Heart left ventricle (tissue), 16 donors: ENCODE measurements at regions not wholly inside any gene's neighbourhood (a gene's known extent, or its start where the extent isn't known, plus 50 kb on each side); places are given as distances from the start of the nearest gene placed in this dataset.

Experiments
- ATAC-seq, 4 donors: fragments of 200-7000 bp; cut with Tn5 transposase; one replicate each; pipeline ENCODE4 v1.9.1; 2020 to 2022; ENCODE audit warnings: moderate library complexity in 4 of 4, mild to moderate bottlenecking in 3 of 4, moderate number of reproducible peaks in 1 of 4
- DNase-seq, 5 donors: peaks; one replicate each; pipeline ENCODE4 v3.0.0-alpha.2; 2020
- H3K27ac ChIP-seq, 12 donors: fragments of 200-600 bp; sonication (generic) in 4 of 12; one replicate each; pipeline versions ENCODE4 v1.5.0 to v1.8.0; 2016 to 2022; ENCODE audit warnings: mild to moderate bottlenecking in 2 of 12
- H3K27me3 ChIP-seq, 9 donors: fragments of 200-600 bp; sonication (generic) in 2 of 9; one replicate each; pipeline versions ENCODE4 v1.5.1 to v1.8.0; 2016 to 2022; ENCODE audit warnings: mild to moderate bottlenecking in 3 of 9
- H3K36me3 ChIP-seq, 9 donors: fragments of 200-600 bp; sonication (generic) in 2 of 9; one replicate each; pipeline versions ENCODE4 v1.5.0 to v1.8.0; 2018 to 2022; ENCODE audit warnings: mild to moderate bottlenecking in 2 of 9
- H3K4me1 ChIP-seq, 12 donors: fragments of 200-600 bp; sonication (generic) in 4 of 12; one replicate each; pipeline versions ENCODE4 v1.5.0 to v1.8.0; 2016 to 2022; ENCODE audit warnings: mild to moderate bottlenecking in 3 of 12
- H3K4me3 ChIP-seq, 12 donors: fragments of 200-600 bp; sonication (generic) in 4 of 12; one replicate each; pipeline versions ENCODE4 v1.5.0 to v1.8.0; 2017 to 2022; ENCODE audit warnings: mild to moderate bottlenecking in 9 of 12, moderate library complexity in 4 of 12
- H3K9me3 ChIP-seq, 12 donors: fragments of 200-600 bp; sonication (generic) in 4 of 12; one replicate each; pipeline versions ENCODE4 v1.5.0 to v1.8.0; 2016 to 2022; ENCODE audit warnings: mild to moderate bottlenecking in 1 of 12
- CTCF ChIP-seq, 12 donors: fragments of 200-600 bp; sonication (generic) in 4 of 12; IDR thresholded peaks; one replicate each; pipeline versions ENCODE4 v1.5.0 to v1.8.0; 2018 to 2022; ENCODE audit warnings: antibody characterized with exemption in 12 of 12, mild to moderate bottlenecking in 5 of 12
- POLR2A ChIP-seq, 2 donors: fragments of 450-650 bp; IDR thresholded peaks; one replicate each; pipeline ENCODE4 v1.6.1; 2017; ENCODE audit warnings: antibody characterized with exemption in 2 of 2, mild to moderate bottlenecking in 2 of 2, moderate library complexity in 2 of 2
- WGBS, 4 donors: extraction: QIAGEN DNeasy Blood & Tissue Kit in 2 of 4; methylation state at CpG; one replicate each; pipeline versions ENCODE4 v1.1.5 to v1.1.7; 2013 to 2018; 5-methylcytosine and 5-hydroxymethylcytosine counted together
- intact Hi-C, 10 donors: fragments of 100-400 bp; cut with DNase I; formaldehyde crosslinking; loops; one replicate each; pipeline versions ENCODE4 v1.11.1 to v1.14.2; 2022
- donor health status: ischemic (EF 13 %, LVEDD 7.1; RV severe dilation, severe dysfunction).
- donor health status: healthy with polysubstance abuse.
- donor health status: DM: no; HTN: yes; CAD: no.
- donor health status: DM: no; HTN: no; CAD: no.
- donor health status: ischemic (EF 25% LVEDD 6.9; RV normal size, moderate dysfunction).
- donor health status: ischemic (EF 25% LVEDD 5.7; RV mildly dilated, moderate dysfunction).
- donor health status: healthy.
- donor health status: DM: yes; HTN: yes; CAD: no.
- donor health status: ischemic (EF 35%, LVEDD 5.7; RV mildly dilated, moderate dysfunction).
- donor health status: nonischemic (EF 11% LVEDD 7.7; RV severe dilation, severe dysfunction).
- donor health status: DM: yes; HTN: yes; CAD: no.
- donor health status: PGD.
- donor health status: ischemic (EF 29% LVEDD 5.4; RV normal size, mild dysfunction).
- donor health status: nonischemic (EF 23%, LVEDD 6.1; RV moderate dilation, normal function).

GRCh38 chr5:117833691-117834090 lies 1154.7 kb downstream of the DTWD2 start:
- intact Hi-C loops: no loop called here
- no peaks in the 10 kb centered on the region for H3K4me1 ChIP-seq
- 70 to 87% (median 79%) methylated on average over 4 of the region's 4 CpGs for WGBS, 4 donors
- no peak for TF ChIP-seq POLR2A (IDR thresholded peaks at IDR 0.05)
- no peak for TF ChIP-seq CTCF (IDR thresholded peaks at IDR 0.05)
- H3K9me3 ChIP-seq: no peaks in the 10 kb centered on the region
- DNase-seq (no peak), ATAC-seq (no peak)
- H3K36me3 ChIP-seq: no peaks in the 10 kb centered on the region
- no peak overlapping the region for H3K27ac ChIP-seq
- no peaks in the 10 kb centered on the region for H3K27me3 ChIP-seq
- H3K4me3 ChIP-seq: no peak overlapping the region

- TF ChIP-seq CTCF (IDR thresholded peaks at IDR 0.05) (no peak), POLR2A (IDR thresholded peaks at IDR 0.05) (no peak)
Observed at GRCh38 chr5:117829646-117830045, 1158.7 kb downstream of the DTWD2 start.

DNA sequence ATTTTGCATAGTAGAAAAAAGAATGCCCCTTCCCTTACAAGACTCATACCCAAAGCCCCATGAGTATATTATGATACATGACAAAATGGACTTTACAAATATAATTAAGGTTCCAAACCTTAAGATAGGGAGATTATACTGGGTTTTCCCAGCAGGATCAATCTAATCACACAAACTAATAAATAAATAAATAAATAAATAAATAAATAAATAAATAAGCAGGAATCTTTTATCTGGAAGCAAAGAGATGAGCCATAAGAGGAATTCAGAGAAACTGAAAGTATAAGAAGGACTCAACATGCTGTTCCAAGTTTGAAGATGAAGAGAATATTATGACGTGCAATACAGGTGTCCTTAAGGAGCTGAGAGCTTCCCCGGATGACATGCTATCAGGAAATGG lies 1174.5 kb downstream of the DTWD2 start:
- Histone ChIP-seq H3K4me1 (no peaks in the 10 kb centered on the region), H3K9me3 (peaks cover 0 to 17% (median 5%) of the 10 kb centered on the region in 12 donors), H3K27me3 (no peaks in the 10 kb centered on the region), H3K36me3 (no peaks in the 10 kb centered on the region), H3K27ac (no peak overlapping the region), H3K4me3 (no peak overlapping the region)
- intact Hi-C loops: no loop called here
- no peak for ATAC-seq
- no peak for TF ChIP-seq POLR2A (IDR thresholded peaks at IDR 0.05)
- TF ChIP-seq CTCF (IDR thresholded peaks at IDR 0.05): no peak
- 89 to 95% (median 94%) methylated on average over 2 of the region's 2 CpGs for WGBS, 4 donors
- no peak for DNase-seq

More at GRCh38 chr5:117829646-117830045, 1158.7 kb downstream of the DTWD2 start:
- no peak for ATAC-seq
- Histone ChIP-seq H3K27me3 (no peaks in the 10 kb centered on the region), H3K4me1 (no peaks in the 10 kb centered on the region), H3K36me3 (no peaks in the 10 kb centered on the region), H3K27ac (no peak overlapping the region), H3K4me3 (no peak overlapping the region), H3K9me3 (peaks cover 0 to 18% (median 5%) of the 10 kb centered on the region in 12 donors)
- intact Hi-C loops: no loop called here
- DNase-seq: no peak
- WGBS, 4 donors: 73 to 100% (median 87%) methylated on average over 1 to 3 of the region's 3 CpGs

GRCh38 chr5:117812861-117813260 lies 1175.5 kb downstream of the DTWD2 start:
- intact Hi-C loops: no loop called here
- no peaks in the 10 kb centered on the region for H3K36me3 ChIP-seq
- no peak for DNase-seq
- ATAC-seq: no peak
- no peak overlapping the region for H3K27ac ChIP-seq
- no peaks in the 10 kb centered on the region for H3K4me1 ChIP-seq
- no peak for TF ChIP-seq CTCF (IDR thresholded peaks at IDR 0.05)
- no peak for TF ChIP-seq POLR2A (IDR thresholded peaks at IDR 0.05)
- H3K9me3 ChIP-seq: peaks cover 0 to 17% (median 5%) of the 10 kb centered on the region in 12 donors
- WGBS, 4 donors: 56 to 88% (median 82%) methylated on average over 1 of the region's 1 CpG
- H3K4me3 ChIP-seq: no peak overlapping the region
- no peaks in the 10 kb centered on the region for H3K27me3 ChIP-seq
